ENCODE measurements at regions not wholly inside any gene's neighbourhood (a gene's known extent, or its start where the extent isn't known, plus 50 kb on each side); places are given as distances from the start of the nearest gene placed in this dataset.

DNA sequence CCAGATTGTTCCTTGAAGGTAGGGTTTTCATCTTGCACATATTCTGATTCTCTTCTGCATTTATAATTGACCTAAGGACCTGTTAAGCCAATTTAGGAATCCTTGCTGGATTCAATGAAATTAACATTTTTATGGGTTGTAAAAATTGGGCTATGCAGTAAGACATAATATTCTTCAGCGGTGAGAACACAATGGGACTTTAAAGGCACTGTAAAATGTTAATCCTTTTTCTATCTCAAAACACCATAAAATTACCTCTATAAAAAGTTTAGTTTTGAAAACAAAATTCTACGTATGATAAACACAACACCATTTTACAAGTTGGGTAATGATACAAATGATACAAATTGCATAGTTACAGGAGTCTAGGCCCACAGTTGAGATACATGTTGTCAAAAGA is 169.2 kb upstream of the DTNA start (continued):
- TF ChIP-seq EED (CRISPR knock-in tag; IDR thresholded peaks at IDR 0.05) (no peak), ERF (CRISPR knock-in tag; IDR thresholded peaks at IDR 0.05) (no peak), GLI4 (CRISPR knock-in tag; IDR thresholded peaks at IDR 0.05; ENCODE audit: borderline replicate concordance) (no peak), ZNF282 (IDR thresholded peaks at IDR 0.05; ENCODE audit: partially characterized antibody) (no peak), ZBTB43 (CRISPR knock-in tag; conservative IDR thresholded peaks at IDR 0.05) (no peak), ZBTB8A (CRISPR knock-in tag; IDR thresholded peaks at IDR 0.05; ENCODE audit: borderline replicate concordance, low read depth) (no peak), ZNF383 (CRISPR knock-in tag; IDR thresholded peaks at IDR 0.05; ENCODE audit: borderline replicate concordance) (no peak), SAP130 (CRISPR knock-in tag; IDR thresholded peaks at IDR 0.05; ENCODE audit: low read depth) (no peak)
- TF ChIP-seq, protein P1, sequence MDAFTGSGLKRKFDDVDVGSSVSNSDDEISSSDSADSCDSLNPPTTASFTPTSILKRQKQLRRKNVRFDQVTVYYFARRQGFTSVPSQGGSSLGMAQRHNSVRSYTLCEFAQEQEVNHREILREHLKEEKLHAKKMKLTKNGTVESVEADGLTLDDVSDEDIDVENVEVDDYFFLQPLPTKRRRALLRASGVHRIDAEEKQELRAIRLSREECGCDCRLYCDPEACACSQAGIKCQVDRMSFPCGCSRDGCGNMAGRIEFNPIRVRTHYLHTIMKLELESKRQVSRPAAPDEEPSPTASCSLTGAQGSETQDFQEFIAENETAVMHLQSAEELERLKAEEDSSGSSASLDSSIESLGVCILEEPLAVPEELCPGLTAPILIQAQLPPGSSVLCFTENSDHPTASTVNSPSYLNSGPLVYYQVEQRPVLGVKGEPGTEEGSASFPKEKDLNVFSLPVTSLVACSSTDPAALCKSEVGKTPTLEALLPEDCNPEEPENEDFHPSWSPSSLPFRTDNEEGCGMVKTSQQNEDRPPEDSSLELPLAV (CRISPR knock-in tag; conservative IDR thresholded peaks at IDR 0.05; ENCODE audit: low read depth) = no peak
- TF ChIP-seq, protein P2, sequence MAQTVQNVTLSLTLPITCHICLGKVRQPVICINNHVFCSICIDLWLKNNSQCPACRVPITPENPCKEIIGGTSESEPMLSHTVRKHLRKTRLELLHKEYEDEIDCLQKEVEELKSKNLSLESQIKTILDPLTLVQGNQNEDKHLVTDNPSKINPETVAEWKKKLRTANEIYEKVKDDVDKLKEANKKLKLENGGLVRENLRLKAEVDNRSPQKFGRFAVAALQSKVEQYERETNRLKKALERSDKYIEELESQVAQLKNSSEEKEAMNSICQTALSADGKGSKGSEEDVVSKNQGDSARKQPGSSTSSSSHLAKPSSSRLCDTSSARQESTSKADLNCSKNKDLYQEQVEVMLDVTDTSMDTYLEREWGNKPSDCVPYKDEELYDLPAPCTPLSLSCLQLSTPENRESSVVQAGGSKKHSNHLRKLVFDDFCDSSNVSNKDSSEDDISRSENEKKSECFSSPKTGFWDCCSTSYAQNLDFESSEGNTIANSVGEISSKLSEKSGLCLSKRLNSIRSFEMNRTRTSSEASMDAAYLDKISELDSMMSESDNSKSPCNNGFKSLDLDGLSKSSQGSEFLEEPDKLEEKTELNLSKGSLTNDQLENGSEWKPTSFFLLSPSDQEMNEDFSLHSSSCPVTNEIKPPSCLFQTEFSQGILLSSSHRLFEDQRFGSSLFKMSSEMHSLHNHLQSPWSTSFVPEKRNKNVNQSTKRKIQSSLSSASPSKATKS (CRISPR knock-in tag; IDR thresholded peaks at IDR 0.05) = no peak
